ENCODE measurements at regions not wholly inside any gene's neighbourhood (a gene's known extent, or its start where the extent isn't known, plus 50 kb on each side); places are given as distances from the start of the nearest gene placed in this dataset.

- TF ChIP-seq EZH2 (IDR thresholded peaks at IDR 0.05; ENCODE audit: insufficient read depth, poor library complexity, severe bottlenecking) (no peak), EZH2phosphoT487 (IDR thresholded peaks at IDR 0.05; ENCODE audit: insufficient read depth, low read depth) (no peak)
These were observed 316.2 kb downstream of the CENPC start for GRCh38 chr4:67229148-67229547.

Measured in GM23248 (cell line).